HCT116 (cell line): ENCODE measurements at regions not wholly inside any gene's neighbourhood (a gene's known extent, or its start where the extent isn't known, plus 50 kb on each side); places are given as distances from the start of the nearest gene placed in this dataset.

Experiments
- ATAC-seq: fragments of 200-7000 bp; cut with Tn5 transposase; 2 replicates; pipeline ENCODE4 v1.9.1; 2020; ENCODE audit warnings: mild to moderate bottlenecking, moderate library complexity
- BruUV-seq: library from RNA; stranded (reverse); fragments of 400-500 nt; replicated peaks from 2 replicates; lab custom pipeline; 2021; lab: Mats Ljungman, UMichigan
- CTCF ChIA-PET: fragments of 300-600 bp; sonication (Branson Sonifier 250); formaldehyde crosslinking; loops from one replicate; lab custom pipeline; 2021; ENCODE audit warnings: antibody characterized with exemption; lab: Charles Lee
- POLR2A ChIA-PET: fragments of 300-600, 350-600 bp; sonication (Branson Sonifier 250); formaldehyde crosslinking; loops from one replicate; lab custom pipeline; 2021; ENCODE audit warnings: antibody characterized with exemption; lab: Charles Lee
- RAD21 ChIA-PET, 2 experiments: fragments of 300-600 bp; sonication (Branson Sonifier 250); formaldehyde crosslinking; loops; one replicate each; lab custom pipeline; 2023; ENCODE audit warnings: low total read pairs in 2 of 2; ENCODE audit not compliant: uncharacterized antibody in 2 of 2, unreplicated experiment in 2 of 2, low non-redundant PET in 1 of 2; lab: Charles Lee
- DNase-seq: peaks from one replicate; pipeline ENCODE4 v3.0.0-alpha.2; 2010; ENCODE audit warnings: low read depth, low spot score
- H2AFZ ChIP-seq: fragments of 200-600 bp; shearing (Covaris generic), sonication (generic); 2 replicates; pipeline ENCODE4 v1.6.1; 2017; ENCODE audit warnings: low read depth, mixed run types, mixed read lengths, antibody characterized with exemption, low read length; ENCODE audit not compliant: poor library complexity, severe bottlenecking
- H3K27ac ChIP-seq: 2 replicates; pipeline ENCODE4 v1.5.1; 2012; ENCODE audit warnings: low read depth, low read length
- H3K27me3 ChIP-seq: fragments of 200-600 bp; sonication (generic); 2 replicates; pipeline ENCODE4 v1.6.1; 2016; ENCODE audit warnings: mixed run types, low read length, mixed read lengths; ENCODE audit not compliant: insufficient read depth
- H3K36me3 ChIP-seq, 2 experiments: fragments of 200-500 bp in 1 of 2; fragments of 200-600 bp in 1 of 2; sonication (Bioruptor generic) in 1 of 2; sonication (generic) in 1 of 2; 2 replicates each; pipeline versions ENCODE4 v1.5.1 to v1.6.1; 2014 to 2016; ENCODE audit warnings: low read length in 2 of 2, inconsistent platforms in 1 of 2, mixed read lengths in 1 of 2, mixed run types in 1 of 2; ENCODE audit not compliant: insufficient read depth in 2 of 2, control insufficient read depth in 1 of 2
- H3K4me1 ChIP-seq, 2 experiments: fragments of 200-600 bp in 1 of 2; sonication (generic) in 1 of 2; 2 replicates each; pipeline versions ENCODE4 v1.5.1 to v1.6.1; 2012 to 2017; ENCODE audit warnings: low read length in 2 of 2, inconsistent platforms in 1 of 2, mild to moderate bottlenecking in 1 of 2, mixed read lengths in 1 of 2, mixed run types in 1 of 2, moderate library complexity in 1 of 2; ENCODE audit not compliant: insufficient read depth in 2 of 2, control insufficient read depth in 1 of 2
- H3K4me2 ChIP-seq: fragments of 200-600 bp; sonication (generic); 2 replicates; pipeline ENCODE4 v1.6.1; 2017; ENCODE audit warnings: mixed run types, low read length, mixed read lengths
- H3K4me3 ChIP-seq, 2 experiments: fragments of 200-600 bp in 1 of 2; sonication (generic) in 1 of 2; replicated peaks in 1 of 2; 2 replicates each; pipeline ENCODE4 v1.5.1; 2011 to 2016; ENCODE audit warnings: low read length in 2 of 2, control low read depth in 1 of 2, low read depth in 1 of 2, mild to moderate bottlenecking in 1 of 2, mixed read lengths in 1 of 2, mixed run types in 1 of 2
- H3K79me2 ChIP-seq: fragments of 200-600 bp; sonication (generic); 2 replicates; pipeline ENCODE4 v1.6.1; 2017; ENCODE audit warnings: mild to moderate bottlenecking, mixed run types, low read length, moderate library complexity, mixed read lengths; ENCODE audit not compliant: insufficient read depth
- H3K9ac ChIP-seq: fragments of 200-600 bp; sonication (generic); 2 replicates; pipeline ENCODE4 v1.6.1; 2016; ENCODE audit warnings: low read length, mixed read lengths
- H3K9me2 ChIP-seq: fragments of 200-600 bp; sonication (generic), shearing (Covaris generic); 2 replicates; pipeline ENCODE4 v1.6.1; 2017; ENCODE audit warnings: mixed run types, mild to moderate bottlenecking, moderate library complexity; ENCODE audit not compliant: insufficient read depth
- H3K9me3 ChIP-seq, 2 experiments: fragments of 200-500 bp in 1 of 2; fragments of 200-600 bp in 1 of 2; sonication (Bioruptor generic) in 1 of 2; sonication (generic) in 1 of 2; 2 replicates each; pipeline ENCODE4 v1.6.1; 2014 to 2017; ENCODE audit warnings: low read length in 2 of 2, mixed read lengths in 2 of 2, inconsistent platforms in 1 of 2, low read depth in 1 of 2, mild to moderate bottlenecking in 1 of 2, mixed run types in 1 of 2, moderate library complexity in 1 of 2; ENCODE audit not compliant: control insufficient read depth in 1 of 2, insufficient read depth in 1 of 2
- H4K20me1 ChIP-seq: fragments of 200-600 bp; sonication (generic), shearing (Covaris generic); 2 replicates; pipeline ENCODE4 v1.6.1; 2017; ENCODE audit warnings: mixed run types, mild to moderate bottlenecking, moderate library complexity; ENCODE audit not compliant: insufficient read depth
- CBX3 ChIP-seq: IDR thresholded peaks from 2 replicates; pipeline ENCODE4 v1.6.1; 2012; ENCODE audit warnings: low read depth
- EZH2 ChIP-seq: fragments of 200-600 bp; sonication (generic); IDR thresholded peaks from 2 replicates; pipeline ENCODE4 v1.6.1; 2017; ENCODE audit warnings: antibody characterized with exemption, mixed run types
- FOSL1 ChIP-seq: IDR thresholded peaks from 2 replicates; pipeline ENCODE4 v1.6.1; 2012; ENCODE audit warnings: low read depth
- POLR2A ChIP-seq: IDR thresholded peaks from 2 replicates; pipeline ENCODE4 v1.7.0; 2011; ENCODE audit warnings: borderline replicate concordance; ENCODE audit not compliant: insufficient read depth, insufficient read length; ENCODE audit errors: extremely low read depth
- POLR2AphosphoS5 ChIP-seq: IDR thresholded peaks from 2 replicates; pipeline ENCODE4 v1.6.1; 2011; ENCODE audit warnings: mild to moderate bottlenecking, low read depth, low read length, moderate library complexity
- RAD21 ChIP-seq: IDR thresholded peaks from 2 replicates; pipeline ENCODE4 v1.6.1; 2012; ENCODE audit warnings: low read depth, mild to moderate bottlenecking
- SIN3A ChIP-seq: IDR thresholded peaks from 2 replicates; pipeline ENCODE4 v1.6.1; 2012; ENCODE audit warnings: low read depth
- SP1 ChIP-seq: IDR thresholded peaks from 2 replicates; pipeline ENCODE4 v1.6.1; 2012; ENCODE audit warnings: low read depth
- SRF ChIP-seq: IDR thresholded peaks from 2 replicates; pipeline ENCODE4 v1.6.1; 2012; ENCODE audit warnings: low read depth
- intact Hi-C: fragments of 100-400 bp; cut with micrococcal nuclease; formaldehyde crosslinking; loops from 2 replicates; pipeline ENCODE4 v1.10.0; 2022
- TF ChIP-seq, protein P1 (sequence below): IDR thresholded peaks from 2 replicates; pipeline ENCODE4 v1.6.1; 2012
- TF ChIP-seq, protein P2 (sequence below), 3 experiments: fragments of 200-600 bp in 1 of 3; sonication (generic) in 1 of 3; IDR thresholded peaks in 2 of 3; conservative IDR thresholded peaks in 1 of 3; 2 replicates each; pipeline ENCODE4 v1.5.1; 2012 to 2017; ENCODE audit warnings: low read depth in 2 of 3, low read length in 2 of 3, antibody characterized with exemption in 1 of 3, borderline replicate concordance in 1 of 3, control low read depth in 1 of 3, mild to moderate bottlenecking in 1 of 3, mixed read lengths in 1 of 3, mixed run types in 1 of 3, moderate library complexity in 1 of 3; ENCODE audit not compliant: insufficient read depth in 1 of 3
- TF ChIP-seq, protein P3 (sequence below): IDR thresholded peaks from 2 replicates; pipeline ENCODE4 v1.6.1; 2011; ENCODE audit warnings: mild to moderate bottlenecking, low read length, moderate library complexity; ENCODE audit not compliant: insufficient replicate concordance; ENCODE audit errors: extremely low read depth

DNA sequence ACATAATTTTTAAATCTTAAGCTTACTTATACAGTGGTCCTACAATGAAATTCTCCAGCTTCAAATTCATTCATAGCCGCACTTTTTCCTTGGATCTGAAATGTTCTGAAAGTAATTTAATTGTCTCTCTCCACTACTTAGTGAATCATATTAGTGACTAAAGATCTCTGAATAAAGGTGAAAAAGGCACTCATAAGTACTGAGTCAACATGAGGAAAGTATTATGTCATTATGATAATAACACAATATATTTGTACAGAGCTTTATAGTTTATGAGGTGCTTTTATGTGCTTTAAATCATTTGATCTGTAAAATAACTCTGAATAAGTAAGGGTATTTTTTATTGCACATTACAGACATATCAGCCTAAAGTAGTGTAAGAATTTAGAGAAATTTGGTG lies 628.2 kb upstream of the SLITRK5 start:
- Histone ChIP-seq H4K20me1 (no peaks in the 10 kb centered on the region), H3K9me3 (peaks cover 0 to 4% of the 10 kb centered on the region in 2 experiments; a peak in 1 of 4 replicates), H3K9ac (no peak overlapping the region), H3K4me3 (no peak overlapping the region), H2AFZ (no peak overlapping the region), H3K4me1 (no peaks in the 10 kb centered on the region), H3K4me2 (no peak overlapping the region), H3K27me3 (no peaks in the 10 kb centered on the region), H3K9me2 (no peaks in the 10 kb centered on the region), H3K36me3 (no peaks in the 10 kb centered on the region), H3K79me2 (no peaks in the 10 kb centered on the region), H3K27ac (no peak overlapping the region)
- intact Hi-C loops = no loop called here
- ChIA-PET CTCF (no interaction called here), POLR2A (no interaction called here), RAD21 (no interaction called here)
- ATAC-seq (no peak), DNase-seq (no peak)
- no TSS peak for BruUV-seq
- TF ChIP-seq SP1 (no peak), SRF (no peak), FOSL1 (no peak), RAD21 (no peak), EZH2 (no peak), CBX3 (no peak), SIN3A (no peak), POLR2A (no peak), POLR2AphosphoS5 (no peak)
- TF ChIP-seq, protein P1, sequence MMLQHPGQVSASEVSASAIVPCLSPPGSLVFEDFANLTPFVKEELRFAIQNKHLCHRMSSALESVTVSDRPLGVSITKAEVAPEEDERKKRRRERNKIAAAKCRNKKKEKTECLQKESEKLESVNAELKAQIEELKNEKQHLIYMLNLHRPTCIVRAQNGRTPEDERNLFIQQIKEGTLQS = no peak
- TF ChIP-seq, protein P2, sequence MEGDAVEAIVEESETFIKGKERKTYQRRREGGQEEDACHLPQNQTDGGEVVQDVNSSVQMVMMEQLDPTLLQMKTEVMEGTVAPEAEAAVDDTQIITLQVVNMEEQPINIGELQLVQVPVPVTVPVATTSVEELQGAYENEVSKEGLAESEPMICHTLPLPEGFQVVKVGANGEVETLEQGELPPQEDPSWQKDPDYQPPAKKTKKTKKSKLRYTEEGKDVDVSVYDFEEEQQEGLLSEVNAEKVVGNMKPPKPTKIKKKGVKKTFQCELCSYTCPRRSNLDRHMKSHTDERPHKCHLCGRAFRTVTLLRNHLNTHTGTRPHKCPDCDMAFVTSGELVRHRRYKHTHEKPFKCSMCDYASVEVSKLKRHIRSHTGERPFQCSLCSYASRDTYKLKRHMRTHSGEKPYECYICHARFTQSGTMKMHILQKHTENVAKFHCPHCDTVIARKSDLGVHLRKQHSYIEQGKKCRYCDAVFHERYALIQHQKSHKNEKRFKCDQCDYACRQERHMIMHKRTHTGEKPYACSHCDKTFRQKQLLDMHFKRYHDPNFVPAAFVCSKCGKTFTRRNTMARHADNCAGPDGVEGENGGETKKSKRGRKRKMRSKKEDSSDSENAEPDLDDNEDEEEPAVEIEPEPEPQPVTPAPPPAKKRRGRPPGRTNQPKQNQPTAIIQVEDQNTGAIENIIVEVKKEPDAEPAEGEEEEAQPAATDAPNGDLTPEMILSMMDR (IDR thresholded peaks at IDR 0.05 in 2 of 3, conservative IDR thresholded peaks at IDR 0.05 in 1 of 3; ENCODE audit: borderline replicate concordance in 1 of 3, insufficient read depth in 1 of 3, low read depth in 2 of 3, low read length in 2 of 3) = no peak
- TF ChIP-seq, protein P3, sequence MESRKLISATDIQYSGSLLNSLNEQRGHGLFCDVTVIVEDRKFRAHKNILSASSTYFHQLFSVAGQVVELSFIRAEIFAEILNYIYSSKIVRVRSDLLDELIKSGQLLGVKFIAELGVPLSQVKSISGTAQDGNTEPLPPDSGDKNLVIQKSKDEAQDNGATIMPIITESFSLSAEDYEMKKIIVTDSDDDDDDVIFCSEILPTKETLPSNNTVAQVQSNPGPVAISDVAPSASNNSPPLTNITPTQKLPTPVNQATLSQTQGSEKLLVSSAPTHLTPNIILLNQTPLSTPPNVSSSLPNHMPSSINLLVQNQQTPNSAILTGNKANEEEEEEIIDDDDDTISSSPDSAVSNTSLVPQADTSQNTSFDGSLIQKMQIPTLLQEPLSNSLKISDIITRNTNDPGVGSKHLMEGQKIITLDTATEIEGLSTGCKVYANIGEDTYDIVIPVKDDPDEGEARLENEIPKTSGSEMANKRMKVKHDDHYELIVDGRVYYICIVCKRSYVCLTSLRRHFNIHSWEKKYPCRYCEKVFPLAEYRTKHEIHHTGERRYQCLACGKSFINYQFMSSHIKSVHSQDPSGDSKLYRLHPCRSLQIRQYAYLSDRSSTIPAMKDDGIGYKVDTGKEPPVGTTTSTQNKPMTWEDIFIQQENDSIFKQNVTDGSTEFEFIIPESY = no peak
